ENCODE measurements at regions not wholly inside any gene's neighbourhood (a gene's known extent, or its start where the extent isn't known, plus 50 kb on each side); places are given as distances from the start of the nearest gene placed in this dataset.

- TF ChIP-seq CTCF (IDR thresholded peaks at IDR 0.05; ENCODE audit: insufficient read depth, low read length, missing control alignments): no peak
- CTCF ChIA-PET: no interaction called here
- H3K4me3 ChIP-seq (ENCODE audit: low read depth, low read length): no peak overlapping the region
- DNase-seq (ENCODE audit: low read depth, low spot score): no peak
- POLR2A ChIA-PET: no interaction called here
Measured at GRCh38 chr6:5946701-5947100, 60.0 kb downstream of the NRN1 start.

- ChIA-PET POLR2A (no interaction called here), CTCF (no interaction called here)
- no peak overlapping the region for H3K4me3 ChIP-seq (ENCODE audit: low read depth, low read length)
- no peak for TF ChIP-seq CTCF (IDR thresholded peaks at IDR 0.05; ENCODE audit: insufficient read depth, low read length, missing control alignments)
- no peak for DNase-seq (ENCODE audit: low read depth, low spot score)
Measured at GRCh38 chr6:5946181-5946580, 60.5 kb downstream of the NRN1 start.

GRCh38 chr6:5943591-5943990 is 63.1 kb downstream of the NRN1 start:
- no peak for TF ChIP-seq CTCF (IDR thresholded peaks at IDR 0.05; ENCODE audit: insufficient read depth, low read length, missing control alignments)
- CTCF ChIA-PET: no interaction called here

GRCh38 chr6:5942591-5942990 is 64.1 kb downstream of the NRN1 start:
- no peak for TF ChIP-seq CTCF (IDR thresholded peaks at IDR 0.05; ENCODE audit: insufficient read depth, low read length, missing control alignments)
- no peak for DNase-seq (ENCODE audit: low read depth, low spot score)
- ChIA-PET CTCF (interaction anchor here (1.0 to 1.4 kb wide), 2 partner anchors 14 to 26 kb away, joined by 4 to 5 read pairs; no protein-coding TSS in a partner anchor), POLR2A (no interaction called here)
- no peak overlapping the region for H3K4me3 ChIP-seq (ENCODE audit: low read depth, low read length)

More at GRCh38 chr6:5943591-5943990, 63.1 kb downstream of the NRN1 start:
- DNase-seq (ENCODE audit: low read depth, low spot score): no peak
- POLR2A ChIA-PET: no interaction called here
- H3K4me3 ChIP-seq (ENCODE audit: low read depth, low read length): no peak overlapping the region

- no peak for TF ChIP-seq CTCF (IDR thresholded peaks at IDR 0.05; ENCODE audit: insufficient read depth, low read length, missing control alignments)
- ChIA-PET POLR2A (interaction anchor here (0.6 kb wide), 2 partner anchors 61 to 73 kb away, joined by 3 to 5 read pairs; no protein-coding TSS in a partner anchor), CTCF (interaction anchor here (1.1 to 1.2 kb wide), 3 partner anchors 9 to 515 kb away, joined by 3 to 6 read pairs (median 5); no protein-coding TSS in a partner anchor)
- no peak overlapping the region for H3K4me3 ChIP-seq (ENCODE audit: low read depth, low read length)
- no peak for DNase-seq (ENCODE audit: low read depth, low spot score)
Measured at GRCh38 chr6:5941188-5941587, 65.5 kb downstream of the NRN1 start.

- TF ChIP-seq CTCF (IDR thresholded peaks at IDR 0.05; ENCODE audit: insufficient read depth, low read length, missing control alignments): no peak
- POLR2A ChIA-PET: no interaction called here
- no peak for DNase-seq (ENCODE audit: low read depth, low spot score)
- CTCF ChIA-PET: interaction anchor here (1.3 kb wide), 1 partner anchor 16 kb away, joined by 3 read pairs; no protein-coding TSS in a partner anchor
- no peak overlapping the region for H3K4me3 ChIP-seq (ENCODE audit: low read depth, low read length)
Measured at GRCh38 chr6:5938934-5939333, 67.8 kb downstream of the NRN1 start.

Data from AG04449 (cell line).